ENCODE measurements at regions not wholly inside any gene's neighbourhood (a gene's known extent, or its start where the extent isn't known, plus 50 kb on each side); places are given as distances from the start of the nearest gene placed in this dataset.

GRCh38 chr2:120596990-120597594, 138.6 kb upstream of the GLI2 start:
- no peak for DNase-seq

- DNase-seq, result no peak
Observed at GRCh38 chr2:120597595-120598193, 138.0 kb upstream of the GLI2 start.

- no peak for DNase-seq
Observed at GRCh38 chr2:120598416-120598815, 137.3 kb upstream of the GLI2 start.

DNA sequence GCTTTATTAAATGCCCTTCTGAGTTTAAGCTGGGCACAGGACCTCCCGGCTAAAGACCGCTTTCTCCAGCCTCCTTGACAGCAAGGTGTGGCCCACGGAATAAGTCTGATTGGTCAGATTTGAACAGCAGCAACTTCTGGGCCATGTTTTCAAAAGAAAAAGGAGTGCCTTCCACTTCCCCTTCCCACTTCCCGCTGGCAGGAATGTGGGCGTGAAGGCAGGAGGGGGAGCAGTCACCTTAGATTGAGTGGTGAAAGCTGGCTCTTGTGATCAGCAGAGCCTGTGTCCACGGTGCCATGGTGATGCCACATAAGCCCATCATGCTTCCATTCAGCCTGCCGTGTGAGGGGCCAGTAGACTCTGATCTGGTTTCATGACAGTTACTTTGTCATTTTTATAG, 136.6 kb upstream of the GLI2 start:
- no peak for DNase-seq

DNA sequence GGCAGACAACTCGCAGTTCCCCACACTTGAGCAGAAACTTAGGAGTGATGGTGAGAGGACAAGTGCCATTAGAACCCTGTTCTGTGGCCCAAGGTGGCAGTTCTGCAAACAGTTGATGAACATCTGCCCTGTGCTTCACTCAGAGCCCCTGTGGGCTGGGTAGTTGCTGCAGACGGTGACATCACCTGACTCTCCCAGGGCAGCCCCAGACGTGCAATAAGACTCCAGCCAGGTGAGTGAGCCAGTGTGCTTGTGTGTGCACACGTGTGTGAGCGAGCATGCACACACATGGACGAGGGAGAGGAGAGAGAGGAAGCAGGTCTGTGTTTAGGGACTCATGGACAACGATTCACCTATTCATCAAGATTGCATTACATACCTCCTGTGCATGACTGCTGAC, 136.0 kb upstream of the GLI2 start:
- DNase-seq, result no peak

GRCh38 chr2:120600335-120600734, 135.3 kb upstream of the GLI2 start:
- no peak for DNase-seq

- no peak for DNase-seq
Observed at GRCh38 chr2:120600786-120601185, 134.9 kb upstream of the GLI2 start.

- no peak for DNase-seq
Observed at GRCh38 chr2:120601566-120601965, 134.1 kb upstream of the GLI2 start.

GRCh38 chr2:120602251-120602650, 133.4 kb upstream of the GLI2 start:
- no peak for DNase-seq

DNA sequence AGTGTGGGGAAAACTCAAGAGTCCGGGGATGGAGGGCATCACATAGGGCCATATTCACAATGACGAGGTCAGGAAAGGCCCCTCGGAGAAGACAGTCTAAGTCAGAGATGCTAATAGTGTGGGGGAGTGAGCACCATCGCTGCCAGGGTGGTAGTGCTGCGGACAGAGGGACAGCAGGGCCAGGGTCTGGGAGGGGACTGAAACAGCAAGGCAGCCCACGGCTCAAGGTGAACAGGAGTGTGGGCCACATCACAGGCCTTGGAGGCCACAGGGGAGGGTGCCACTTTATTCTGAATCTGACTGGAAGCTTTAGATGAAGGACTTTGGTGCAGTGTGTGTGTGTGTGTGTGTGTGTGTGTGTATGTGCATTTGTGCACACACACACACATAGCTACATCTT, 130.9 kb upstream of the GLI2 start:
- no peak for DNase-seq

- DNase-seq, result no peak
Observed at GRCh38 chr2:120605231-120605935, 130.3 kb upstream of the GLI2 start.

DNA sequence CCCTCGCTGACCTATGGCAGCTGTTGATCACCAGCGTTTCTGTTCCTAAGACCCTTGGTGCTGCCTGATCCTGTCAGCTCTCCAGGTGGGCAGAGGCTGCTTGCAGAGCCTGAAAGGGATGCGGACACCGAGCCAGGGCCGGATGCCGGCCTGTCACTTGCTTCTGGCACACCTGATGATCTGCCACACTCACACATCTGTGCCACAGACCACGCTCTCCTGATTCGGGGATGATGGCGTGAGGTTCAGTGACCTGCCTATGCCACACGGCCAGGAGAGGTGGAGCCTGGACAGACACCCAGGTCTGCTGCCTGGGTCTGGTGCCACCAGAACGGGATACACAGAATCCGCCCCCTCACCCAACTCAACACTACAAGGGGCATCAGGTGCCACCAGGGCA, 129.4 kb upstream of the GLI2 start:
- no peak for DNase-seq

GRCh38 chr2:120606931-120607330, 128.7 kb upstream of the GLI2 start:
- DNase-seq, result no peak

- DNase-seq, result no peak
Observed at GRCh38 chr2:120607506-120607905, 128.2 kb upstream of the GLI2 start.

- DNase-seq, result no peak
Observed at GRCh38 chr2:120607996-120608395, 127.7 kb upstream of the GLI2 start.

GRCh38 chr2:120609826-120610395, 125.8 kb upstream of the GLI2 start:
- no peak for DNase-seq

- no peak for DNase-seq
Observed at GRCh38 chr2:120611016-120611415, 124.7 kb upstream of the GLI2 start.

- no peak for DNase-seq
Observed at GRCh38 chr2:120611961-120612360, 123.7 kb upstream of the GLI2 start.

DNA sequence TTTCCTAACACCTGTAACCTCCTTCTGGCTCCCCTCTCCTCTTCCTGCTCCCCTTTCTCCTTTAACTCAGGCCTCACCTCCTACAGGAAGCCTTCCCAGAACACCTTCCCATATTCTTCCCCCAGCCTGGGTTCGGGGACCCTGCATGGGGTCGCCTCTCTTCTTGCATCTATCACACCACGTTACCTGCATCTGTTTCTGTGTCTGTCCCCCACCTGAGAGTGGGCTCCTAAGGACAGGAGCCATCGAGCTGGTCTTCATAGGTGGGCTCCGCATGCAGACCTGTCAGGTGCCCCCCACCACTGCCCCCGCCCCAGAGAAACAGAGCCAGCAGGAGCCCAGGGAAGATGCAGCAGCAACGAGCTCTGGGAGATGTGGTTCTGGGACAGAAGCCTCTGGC, 123.2 kb upstream of the GLI2 start:
- DNase-seq, result no peak

- DNase-seq, result no peak
Observed at GRCh38 chr2:120612931-120613330, 122.7 kb upstream of the GLI2 start.

- no peak for DNase-seq
Observed at GRCh38 chr2:120613742-120614571, 121.7 kb upstream of the GLI2 start.

- no peak for DNase-seq
Observed at GRCh38 chr2:120614901-120615300, 120.8 kb upstream of the GLI2 start.

- no peak for DNase-seq
Observed at GRCh38 chr2:120616261-120616660, 119.4 kb upstream of the GLI2 start.

Measured in activated naive CD4-positive, alpha-beta T cell treated with Interleukin-2 at 50 U/mL for 16 hours (primary cell).